Islet of Langerhans (tissue), 1 donor: ENCODE measurements at regions not wholly inside any gene's neighbourhood (a gene's known extent, or its start where the extent isn't known, plus 50 kb on each side); places are given as distances from the start of the nearest gene placed in this dataset.
"Not testable (repeated sequence)": the region's sequence is repeated elsewhere in the genome, so short reads cannot be mapped to it uniquely, and the experiment has no call there.

ENCODE experiments used
- FAIRE-seq: peaks from one replicate; lab custom pipeline; 2011; peaks lifted over from hg19 to GRCh38; lab: Jason Lieb, UNC

DNA sequence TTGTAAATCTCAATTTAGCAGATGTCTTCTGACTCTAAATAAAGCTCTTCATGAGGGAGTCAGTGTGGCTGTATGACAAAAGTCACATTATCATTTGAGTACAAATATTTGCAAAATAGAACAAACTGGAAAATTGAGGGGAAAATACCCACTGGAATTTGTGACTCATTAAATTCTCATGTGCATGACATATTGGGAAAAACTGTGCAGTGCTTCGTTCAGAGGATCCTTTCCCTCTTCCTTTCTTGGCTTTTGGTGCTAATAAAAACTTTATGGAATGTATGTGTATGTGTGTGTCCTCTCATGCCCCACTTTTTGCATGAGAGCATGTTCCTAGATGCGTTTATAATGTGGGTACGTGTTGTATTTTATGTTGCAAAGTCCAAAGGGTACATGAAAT lies 267.8 kb downstream of the KTN1 start:
- no peak for FAIRE-seq

GRCh38 chr14:55848964-55849363 lies 269.0 kb downstream of the KTN1 start:
- no peak for FAIRE-seq

DNA sequence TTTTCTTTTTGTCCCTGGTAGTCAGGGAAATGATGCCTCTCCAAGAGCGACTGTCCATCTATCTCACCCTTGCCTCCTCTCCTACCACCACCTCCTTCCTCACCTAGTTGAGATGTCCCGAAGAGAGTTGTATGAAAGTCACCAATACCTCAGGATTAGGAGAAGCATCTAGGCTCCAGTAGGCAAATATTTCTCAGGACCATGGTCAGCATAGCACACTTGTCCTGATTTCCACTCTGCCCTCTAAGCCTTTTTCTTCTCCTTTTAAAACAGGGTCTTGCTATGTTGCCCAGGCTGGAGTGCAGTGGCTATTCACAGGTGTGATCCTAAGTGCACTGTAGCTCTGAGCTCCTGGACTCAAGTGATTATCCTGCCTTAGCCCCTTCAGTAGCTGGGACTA lies 268.4 kb upstream of the PELI2 start:
- no peak for FAIRE-seq

DNA sequence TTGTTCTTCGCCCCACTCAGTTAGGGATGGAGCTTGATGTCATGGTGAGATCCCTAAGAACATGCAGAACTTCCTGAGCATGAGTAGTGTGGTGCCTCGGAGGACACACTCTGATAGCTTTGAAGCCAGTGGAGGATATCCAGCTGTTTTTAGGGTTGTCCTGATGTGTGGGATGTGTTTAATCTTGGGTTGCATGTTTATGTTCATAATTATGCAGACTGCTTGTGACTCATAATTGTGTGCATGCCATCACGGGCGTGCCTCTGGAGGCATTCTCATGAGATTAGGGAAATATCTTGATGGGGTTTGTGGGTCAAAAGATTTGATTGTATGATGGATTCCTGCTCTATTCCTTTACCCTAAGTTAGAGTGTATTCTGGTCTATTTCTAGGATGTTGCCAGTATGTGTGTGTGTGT lies 267.4 kb upstream of the PELI2 start:
- no peak for FAIRE-seq

DNA sequence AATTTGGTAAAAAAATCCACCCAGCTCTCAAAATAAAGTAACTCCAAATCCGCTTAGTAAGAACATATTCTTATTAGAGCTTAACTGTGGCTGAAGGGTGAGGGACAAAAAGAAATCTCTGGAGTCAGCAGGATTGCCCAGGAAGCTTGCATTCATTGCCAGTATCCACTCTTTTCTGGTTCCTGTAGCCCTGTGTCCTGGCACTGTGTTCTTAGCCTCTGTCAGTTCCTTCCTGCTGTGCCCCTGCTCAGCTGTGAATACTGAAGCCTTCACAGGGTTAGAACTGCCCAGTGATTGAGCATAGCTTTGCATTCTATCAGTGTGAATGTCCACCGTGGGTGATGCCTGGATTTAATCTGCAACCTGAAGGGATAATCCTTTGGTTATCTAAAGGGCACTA lies 266.9 kb upstream of the PELI2 start:
- no peak for FAIRE-seq

DNA sequence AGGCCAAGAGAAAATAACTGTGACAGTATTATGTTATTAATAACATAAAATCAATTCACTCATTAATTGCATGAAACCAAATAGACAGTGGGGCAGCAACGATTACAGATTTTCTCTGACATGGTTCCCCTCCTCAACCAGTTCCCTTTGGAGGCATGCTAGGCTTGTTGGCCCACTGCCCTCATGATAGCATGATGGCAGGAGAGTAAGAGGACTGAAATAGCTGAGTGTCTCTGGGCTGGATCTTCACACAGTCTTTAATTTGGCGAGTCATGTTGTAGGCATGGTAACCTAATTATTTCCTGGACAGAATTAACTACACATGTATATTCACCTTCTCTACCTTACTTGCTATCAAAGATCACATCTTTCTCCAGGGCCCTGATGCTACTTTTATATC lies 266.2 kb upstream of the PELI2 start:
- FAIRE-seq = no peak

DNA sequence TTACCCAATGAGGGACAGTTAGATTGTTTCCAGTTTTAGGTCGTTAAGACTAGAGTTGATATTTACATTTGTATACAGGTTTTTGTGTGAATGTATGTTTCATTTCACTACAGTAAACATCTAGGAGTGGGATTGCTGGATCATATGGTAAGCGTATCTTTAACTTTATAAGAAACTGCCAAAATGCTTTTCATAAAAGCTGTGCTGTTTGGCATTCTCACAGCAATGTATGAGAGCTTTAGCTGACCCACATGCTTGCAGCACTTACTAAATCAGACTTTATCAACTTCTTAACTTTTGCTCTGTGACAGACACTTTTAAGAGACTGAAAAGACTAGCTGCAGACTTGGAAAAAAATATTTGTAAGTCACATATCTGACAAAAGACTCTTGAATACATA lies 262.5 kb upstream of the PELI2 start:
- FAIRE-seq = no peak

GRCh38 chr14:55858604-55859003 lies 259.6 kb upstream of the PELI2 start:
- no peak for FAIRE-seq

GRCh38 chr14:55861561-55861960 lies 256.6 kb upstream of the PELI2 start:
- not testable (repeated sequence) for FAIRE-seq

DNA sequence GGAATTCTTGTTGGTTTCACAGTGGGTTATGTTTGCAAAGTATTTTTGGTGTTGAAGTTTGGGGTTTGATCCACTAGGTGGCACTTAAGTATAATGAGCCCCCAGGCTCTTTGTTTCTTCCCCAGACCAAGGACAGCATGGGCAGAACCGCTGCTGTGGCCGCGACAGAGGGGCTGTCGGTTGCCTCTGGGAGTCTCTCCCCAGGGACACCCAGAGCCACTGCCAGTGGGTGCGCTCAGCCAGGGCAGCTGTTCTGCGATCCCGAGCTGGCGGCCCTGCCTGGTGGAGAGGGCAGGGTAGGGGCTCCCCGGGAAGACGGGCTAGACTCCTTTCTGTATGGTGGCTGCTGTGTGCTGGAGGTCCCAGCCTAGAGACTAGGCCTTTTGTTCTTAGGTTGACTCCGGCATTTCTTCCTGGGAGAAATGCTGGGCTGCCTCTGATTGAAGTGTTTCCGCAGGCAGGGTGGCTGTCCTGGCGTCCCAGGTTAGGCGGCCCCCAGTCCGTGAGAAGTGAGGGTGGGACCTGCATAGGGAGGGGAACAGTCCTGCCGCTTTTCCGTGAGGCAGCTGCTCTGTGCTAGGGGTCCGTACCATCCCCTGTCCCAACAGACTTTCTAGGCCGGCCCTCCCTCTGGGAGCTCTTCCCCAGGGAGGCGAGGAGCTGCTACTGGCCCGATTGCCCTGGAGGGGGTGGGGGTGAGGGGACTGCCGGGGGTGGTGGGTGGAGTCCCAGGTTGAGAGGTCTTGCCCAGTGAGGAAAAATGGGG lies 253.1 kb upstream of the PELI2 start:
- FAIRE-seq = no peak

DNA sequence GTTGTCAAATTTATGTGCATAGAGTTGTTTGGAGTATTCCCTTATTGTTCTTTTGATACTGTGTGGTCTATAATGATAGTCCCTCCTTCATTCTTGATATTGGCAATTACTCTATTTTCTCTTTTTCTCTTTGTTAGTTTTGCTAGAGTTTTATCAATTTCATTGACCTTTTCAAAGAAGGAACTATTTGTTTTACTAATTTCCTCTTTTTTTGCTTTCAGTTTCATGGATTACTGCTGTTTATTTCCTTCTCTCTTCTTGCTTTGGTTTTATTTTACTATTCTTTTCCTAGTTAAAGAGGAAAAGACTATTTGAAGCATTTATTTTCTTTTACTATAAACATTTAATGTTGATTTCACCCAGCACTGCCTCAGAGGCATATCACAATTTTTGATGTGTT lies 250.9 kb upstream of the PELI2 start:
- FAIRE-seq = peak; percentile 71

DNA sequence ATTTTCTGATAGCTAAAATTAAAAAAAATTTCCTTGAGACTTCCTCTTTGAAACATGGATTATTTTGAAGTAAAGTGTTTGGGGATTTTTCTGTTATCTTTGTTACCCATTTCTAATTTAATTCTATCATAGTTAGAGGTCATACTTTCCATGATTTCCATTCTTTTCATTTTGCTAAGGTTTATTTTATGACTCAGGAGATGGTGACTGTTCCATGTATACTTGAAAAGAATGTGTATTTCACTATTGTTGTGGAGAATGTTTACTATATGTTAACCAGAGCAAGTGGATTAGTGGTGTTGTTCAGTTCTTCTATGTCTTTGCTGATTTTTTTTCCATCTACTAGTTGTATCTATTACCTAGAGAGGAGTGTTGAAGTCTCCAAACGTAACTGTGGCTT lies 250.5 kb upstream of the PELI2 start:
- FAIRE-seq = no peak

DNA sequence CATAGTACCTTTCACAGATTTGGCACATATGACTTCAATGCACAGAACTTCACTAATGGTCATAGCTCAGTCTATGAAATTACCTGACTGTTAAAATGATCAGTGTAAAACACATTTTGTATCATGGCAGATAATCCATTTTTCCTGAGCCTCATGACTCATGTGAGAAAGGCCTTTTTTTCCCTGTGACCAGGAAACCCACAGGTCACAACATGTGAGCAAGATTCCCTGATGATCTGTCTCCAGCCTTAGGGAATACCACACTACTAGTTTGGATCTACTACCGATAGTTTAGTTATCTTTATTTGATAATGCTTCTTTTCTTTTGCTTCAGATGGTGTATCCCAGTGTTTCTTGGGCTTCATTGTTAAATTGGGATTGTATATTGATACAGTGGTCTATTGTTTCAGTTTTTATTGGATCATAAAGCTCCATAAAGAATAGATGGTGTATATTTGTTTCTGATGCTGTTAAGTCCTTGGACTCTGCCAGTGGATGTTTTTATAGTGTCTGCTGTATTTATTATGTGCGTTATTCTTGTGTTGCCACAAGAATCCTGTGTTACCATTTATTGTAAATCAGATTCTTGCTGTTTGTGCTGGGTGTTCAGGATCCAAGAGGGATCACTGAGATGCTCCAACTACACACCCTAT lies 248.7 kb upstream of the PELI2 start:
- no peak for FAIRE-seq

DNA sequence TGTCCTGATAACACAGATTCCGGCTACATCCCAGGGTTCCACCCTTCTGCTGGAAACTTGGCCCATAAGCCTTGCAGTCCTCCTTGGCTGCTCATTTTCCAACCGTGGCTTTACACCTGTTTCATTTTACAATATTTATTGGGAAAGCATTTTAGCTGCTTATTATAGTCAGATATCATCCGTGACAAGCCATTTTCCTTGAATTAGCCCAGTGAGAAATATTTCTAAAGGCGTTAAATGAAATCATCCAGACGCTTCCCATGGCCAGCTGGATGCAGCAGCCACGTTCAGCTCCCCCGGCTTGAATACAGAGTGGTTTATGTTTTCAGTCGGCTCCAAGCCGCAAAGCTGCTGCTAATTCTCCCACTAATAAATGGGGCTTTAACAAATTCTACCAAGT lies 245.0 kb upstream of the PELI2 start:
- FAIRE-seq = no peak

DNA sequence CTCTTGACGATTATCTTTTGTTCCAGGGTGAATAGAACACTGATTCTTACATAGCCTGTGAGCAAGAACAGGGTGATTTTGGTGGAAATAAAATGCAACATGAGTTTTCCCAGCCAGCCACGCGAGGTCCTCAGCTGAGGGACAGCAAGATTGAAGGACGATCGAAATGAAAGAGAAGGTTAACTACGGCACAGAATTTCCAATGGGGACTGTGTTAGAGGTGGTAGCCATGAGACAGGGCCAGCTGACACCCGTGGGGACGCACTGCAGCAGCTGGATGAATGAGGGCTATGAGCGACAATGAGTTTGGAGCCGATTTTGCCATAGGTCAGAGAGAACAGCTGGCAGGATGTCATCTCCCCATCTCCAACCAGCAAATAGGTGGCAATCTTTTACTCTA lies 243.4 kb upstream of the PELI2 start:
- FAIRE-seq = no peak

GRCh38 chr14:55877942-55878341 lies 240.3 kb upstream of the PELI2 start:
- no peak for FAIRE-seq

DNA sequence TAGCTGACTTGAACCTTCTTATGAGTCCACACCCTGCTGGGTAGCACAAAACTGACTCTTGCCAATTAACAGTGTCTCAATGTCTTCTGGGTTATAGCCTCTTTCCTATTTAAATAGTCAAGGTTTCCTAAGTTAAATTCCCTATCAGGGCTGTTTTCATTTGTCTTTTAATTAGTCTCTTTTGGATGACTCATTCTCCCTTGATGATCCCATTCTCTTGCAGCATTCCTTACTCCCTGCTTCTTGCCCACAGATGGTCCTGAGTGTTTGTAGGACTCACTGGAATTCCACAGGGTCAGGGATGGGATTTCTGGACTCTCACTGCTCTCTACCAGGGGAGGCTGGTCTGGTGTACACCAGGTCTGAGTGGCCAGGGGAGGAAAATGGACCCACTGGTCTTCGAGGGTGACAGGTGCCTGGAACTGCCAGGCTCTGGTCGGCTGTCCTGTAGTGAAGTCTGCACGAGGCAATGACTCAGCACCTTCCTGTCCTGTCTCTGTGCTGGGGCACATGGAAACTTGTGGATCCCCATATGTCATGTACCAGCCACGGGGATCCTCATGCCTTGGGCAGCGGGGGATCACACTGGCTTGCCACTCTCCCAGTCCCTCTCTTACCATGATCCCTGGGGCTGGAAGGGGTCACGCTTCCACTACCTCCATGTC lies 236.5 kb upstream of the PELI2 start:
- FAIRE-seq = no peak

DNA sequence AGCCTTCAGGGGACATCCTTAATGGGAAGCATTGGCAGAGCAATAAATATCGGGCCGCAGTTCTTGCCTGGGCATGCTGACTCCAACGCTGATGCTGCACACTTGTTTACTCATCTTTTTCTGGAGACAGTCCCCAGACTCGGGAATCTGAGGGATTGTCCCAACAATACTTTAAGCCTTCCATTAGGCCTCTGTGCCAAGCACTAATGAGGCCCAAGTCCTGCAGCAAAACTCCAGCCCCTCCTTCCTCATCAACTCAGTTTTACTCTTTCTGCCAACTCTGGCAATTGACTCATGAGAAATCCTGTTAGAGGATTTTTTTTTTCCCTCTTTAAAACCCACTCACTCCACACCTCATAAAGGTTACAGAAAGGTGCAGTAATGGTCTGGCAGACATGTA lies 233.4 kb upstream of the PELI2 start:
- FAIRE-seq = no peak

GRCh38 chr14:55889124-55889523 lies 229.1 kb upstream of the PELI2 start:
- FAIRE-seq = no peak

GRCh38 chr14:55891692-55892091 lies 226.5 kb upstream of the PELI2 start:
- FAIRE-seq = no peak

DNA sequence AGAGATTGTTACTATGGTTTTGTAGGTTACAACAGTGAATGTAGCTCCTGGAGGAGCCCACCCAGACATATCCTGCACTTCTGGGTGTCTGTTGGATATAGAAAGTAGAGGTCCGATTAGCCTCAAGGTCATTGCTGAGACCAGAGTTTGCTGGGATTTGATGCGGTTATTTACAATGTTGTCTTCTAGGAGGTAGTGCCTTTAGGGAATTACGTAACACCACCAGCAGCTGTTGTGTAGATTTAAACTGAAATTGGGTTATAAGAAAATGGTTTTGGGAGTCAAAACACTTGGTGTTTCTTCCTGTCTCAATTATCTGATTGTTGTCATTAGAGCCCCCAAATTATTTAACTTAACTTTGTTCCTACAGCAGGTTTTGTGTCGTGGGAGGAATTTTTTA lies 225.3 kb upstream of the PELI2 start:
- FAIRE-seq = no peak

DNA sequence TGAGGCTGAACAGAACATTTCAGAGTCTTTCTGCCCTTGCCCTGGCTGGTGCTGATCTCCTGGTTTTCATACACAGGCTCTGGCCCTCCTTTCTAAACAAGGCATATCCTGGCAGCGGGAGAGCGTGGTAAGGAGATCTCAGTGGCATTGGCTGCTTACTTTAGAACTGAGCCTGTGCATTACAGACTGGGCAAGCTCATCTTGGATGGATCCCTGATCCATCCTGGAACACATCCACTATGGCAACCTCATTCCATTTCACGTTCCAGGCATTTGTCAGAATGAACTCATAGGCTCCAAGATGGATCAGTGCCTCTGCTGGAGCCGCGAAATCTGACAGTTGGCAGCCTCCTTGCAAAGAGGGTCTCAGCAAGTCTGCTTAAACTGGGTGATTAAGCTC lies 224.5 kb upstream of the PELI2 start:
- FAIRE-seq = no peak

DNA sequence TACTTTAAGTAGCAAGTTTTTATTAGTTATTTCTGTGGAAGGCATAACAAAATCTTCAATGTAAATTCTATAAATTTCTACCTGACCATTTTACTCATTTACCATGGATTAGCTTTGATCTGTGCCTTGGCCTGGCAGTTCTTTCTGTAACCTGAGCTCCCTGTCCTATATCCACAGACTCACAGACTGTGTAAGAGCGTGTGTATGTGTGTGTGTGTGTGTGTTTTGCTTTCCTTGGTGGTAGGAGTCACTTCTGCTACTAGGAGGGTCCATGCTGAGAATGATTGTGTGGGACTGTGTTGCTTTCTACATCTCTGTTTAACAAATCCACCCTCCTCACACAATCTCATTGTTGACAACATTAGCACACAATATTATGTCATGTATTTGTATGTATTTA lies 221.2 kb upstream of the PELI2 start:
- FAIRE-seq = no peak

GRCh38 chr14:55898938-55899337 lies 219.3 kb upstream of the PELI2 start:
- FAIRE-seq = no peak
